Astrocyte of the spinal cord (primary cell): ENCODE measurements at regions not wholly inside any gene's neighbourhood (a gene's known extent, or its start where the extent isn't known, plus 50 kb on each side); places are given as distances from the start of the nearest gene placed in this dataset.
"Not testable (repeated sequence)": the region's sequence is repeated elsewhere in the genome, so short reads cannot be mapped to it uniquely, and the experiment has no call there.

Experiments used
- DNase-seq: peaks from one replicate; pipeline ENCODE4 v3.0.0; 2011; ENCODE audit warnings: low read depth, low spot score
- H3K4me3 ChIP-seq: 2 replicates; pipeline ENCODE4 v1.5.1; 2011; ENCODE audit warnings: low read depth, mild to moderate bottlenecking, low read length, moderate library complexity
- CTCF ChIP-seq: IDR thresholded peaks from 2 replicates; pipeline ENCODE4 v1.5.1; 2012; ENCODE audit warnings: low read depth, mild to moderate bottlenecking, low read length, inconsistent platforms
- in situ Hi-C: cut with HindIII; loops from 2 replicates; pipeline ENCODE4 v1.10.0; 2017; ENCODE audit warnings: low sequenced_read_pairs

GRCh38 chr10:29709484-29710002, 74.8 kb upstream of the SVIL start:
- in situ Hi-C loops: no loop called here
- no peak for TF ChIP-seq CTCF
- H3K4me3 ChIP-seq: no peak overlapping the region

GRCh38 chr10:29703271-29703670, 68.5 kb upstream of the SVIL start:
- no peak for TF ChIP-seq CTCF
- in situ Hi-C loops: no loop called here
- H3K4me3 ChIP-seq: no peak overlapping the region
- no peak for DNase-seq

More at GRCh38 chr10:29709484-29710002, 74.8 kb upstream of the SVIL start:
- no peak for DNase-seq

GRCh38 chr10:29702273-29703164, 67.7 kb upstream of the SVIL start:
- in situ Hi-C loops: no loop called here
- H3K4me3 ChIP-seq: no peak overlapping the region
- no peak for TF ChIP-seq CTCF
- DNase-seq: no peak

- no peak overlapping the region for H3K4me3 ChIP-seq
These were observed 66.5 kb upstream of the SVIL start for GRCh38 chr10:29701306-29701705.

GRCh38 chr10:29699621-29700020, 64.8 kb upstream of the SVIL start:
- DNase-seq: no peak
- no peak for TF ChIP-seq CTCF
- H3K4me3 ChIP-seq: no peak overlapping the region
- in situ Hi-C loops: no loop called here

More at GRCh38 chr10:29701306-29701705, 66.5 kb upstream of the SVIL start:
- no peak for DNase-seq
- TF ChIP-seq CTCF: no peak
- in situ Hi-C loops: no loop called here

- DNase-seq: no peak
- H3K4me3 ChIP-seq: no peak overlapping the region
- in situ Hi-C loops: no loop called here
- TF ChIP-seq CTCF: no peak
These were observed 64.2 kb upstream of the SVIL start for GRCh38 chr10:29698773-29699490.

GRCh38 chr10:29696581-29696980, 61.8 kb upstream of the SVIL start:
- H3K4me3 ChIP-seq, DNase-seq, in situ Hi-C loops: not testable (repeated sequence)
